A673 (cell line): ENCODE measurements at regions not wholly inside any gene's neighbourhood (a gene's known extent, or its start where the extent isn't known, plus 50 kb on each side); places are given as distances from the start of the nearest gene placed in this dataset.

Source experiments
- BruUV-seq: library from RNA; stranded (reverse); fragments of 400-500 nt; replicated peaks from 2 replicates; lab custom pipeline; 2021; lab: Mats Ljungman, UMichigan
- CTCF ChIA-PET: fragments of 300-600 bp; sonication (Branson Sonifier 250); formaldehyde crosslinking; loops from one replicate; lab custom pipeline; 2022; ENCODE audit warnings: antibody characterized with exemption; lab: Charles Lee
- POLR2A ChIA-PET: fragments of 300-600 bp; sonication (Branson Sonifier 250); formaldehyde crosslinking; loops from one replicate; lab custom pipeline; 2022; ENCODE audit warnings: antibody characterized with exemption; ENCODE audit not compliant: low non-redundant PET; lab: Charles Lee
- DNase-seq: peaks from one replicate; pipeline ENCODE4 v3.0.0-alpha.2; 2015; ENCODE audit warnings: low spot score
- H3K27ac ChIP-seq: fragments of 200-600 bp; sonication (generic); 2 replicates; pipeline ENCODE4 v1.5.1; 2016; ENCODE audit warnings: mixed run types, low read depth, mild to moderate bottlenecking, mixed read lengths, antibody characterized with exemption, low read length; ENCODE audit not compliant: poor library complexity, severe bottlenecking
- H3K27me3 ChIP-seq: fragments of 200-600 bp; sonication (generic); replicated peaks from 2 replicates; pipeline ENCODE4 v1.6.1; 2017; ENCODE audit warnings: mixed run types, low read depth, mild to moderate bottlenecking, mixed read lengths, antibody characterized with exemption, low read length; ENCODE audit not compliant: insufficient read depth, poor library complexity
- H3K36me3 ChIP-seq: fragments of 200-600 bp; sonication (generic); 2 replicates; pipeline ENCODE4 v1.6.1; 2016; ENCODE audit warnings: mixed run types, mild to moderate bottlenecking, mixed read lengths, antibody characterized with exemption, low read length; ENCODE audit not compliant: insufficient read depth, poor library complexity, severe bottlenecking
- H3K4me1 ChIP-seq: fragments of 200-600 bp; sonication (generic); 2 replicates; pipeline ENCODE4 v1.6.1; 2017; ENCODE audit warnings: mixed run types, mild to moderate bottlenecking, mixed read lengths, antibody characterized with exemption, low read length; ENCODE audit not compliant: insufficient read depth, poor library complexity, severe bottlenecking
- H3K4me3 ChIP-seq: fragments of 200-600 bp; sonication (generic); 2 replicates; pipeline ENCODE4 v1.5.1; 2016; ENCODE audit warnings: low read depth, mixed run types, mild to moderate bottlenecking, mixed read lengths, low read length; ENCODE audit not compliant: poor library complexity, severe bottlenecking
- H3K9me3 ChIP-seq: fragments of 200-600 bp; sonication (generic); 2 replicates; pipeline ENCODE4 v1.6.1; 2016; ENCODE audit warnings: mixed run types, low read depth, mild to moderate bottlenecking, mixed read lengths, antibody characterized with exemption, low read length; ENCODE audit not compliant: poor library complexity, severe bottlenecking
- EZH2 ChIP-seq: fragments of 200-600 bp; sonication (generic); IDR thresholded peaks from 2 replicates; pipeline ENCODE4 v1.6.1; 2017; ENCODE audit warnings: borderline replicate concordance, low read depth, mild to moderate bottlenecking, mixed read lengths, antibody characterized with exemption, low read length; ENCODE audit not compliant: poor library complexity, severe bottlenecking
- intact Hi-C: fragments of 100-400 bp; cut with micrococcal nuclease; formaldehyde crosslinking; loops from one replicate; pipeline ENCODE4 v1.10.0; 2022; ENCODE audit not compliant: unreplicated experiment
- TF ChIP-seq, protein P1 (sequence below): fragments of 300-800, 200-600 bp; sonication (generic); conservative IDR thresholded peaks from 2 replicates; pipeline ENCODE4 v1.5.1; 2017; ENCODE audit warnings: low read depth, mild to moderate bottlenecking, antibody characterized with exemption, low read length, moderate library complexity, mixed read lengths

DNA sequence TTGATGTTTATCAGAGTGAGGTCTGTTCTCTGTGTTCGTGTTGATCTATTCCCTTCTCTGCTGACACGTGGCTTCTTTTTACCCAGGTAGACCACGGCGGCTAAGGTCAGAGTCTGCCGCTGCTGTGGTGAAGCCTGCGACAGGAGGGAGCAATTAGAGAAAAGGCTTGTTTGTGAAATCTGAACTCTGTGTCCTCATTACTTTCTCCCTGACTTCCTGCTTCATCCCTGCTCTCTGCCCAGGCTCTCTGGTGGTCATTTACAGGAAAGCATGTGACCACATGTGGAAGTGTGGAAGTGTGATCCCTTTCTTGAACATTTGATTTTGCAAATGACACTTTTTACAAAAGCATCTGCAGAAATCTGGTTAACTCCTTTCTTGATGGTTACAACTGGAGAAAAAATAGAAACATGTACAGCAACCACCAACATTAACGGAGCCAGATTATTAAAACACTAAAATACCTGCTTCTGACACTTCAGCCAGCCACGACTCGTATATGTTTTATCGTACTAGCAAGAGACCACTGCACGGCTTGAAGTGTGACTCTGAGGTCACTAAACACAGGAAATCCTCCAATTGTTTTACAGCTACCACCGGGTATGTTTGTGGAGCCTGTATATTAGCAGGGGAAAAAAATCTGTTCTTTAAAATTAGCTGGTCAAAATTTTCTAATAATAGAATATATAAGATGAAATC, 388.6 kb upstream of the TMPO start:
- POLR2A ChIA-PET: no interaction called here
- TF ChIP-seq, protein P1, sequence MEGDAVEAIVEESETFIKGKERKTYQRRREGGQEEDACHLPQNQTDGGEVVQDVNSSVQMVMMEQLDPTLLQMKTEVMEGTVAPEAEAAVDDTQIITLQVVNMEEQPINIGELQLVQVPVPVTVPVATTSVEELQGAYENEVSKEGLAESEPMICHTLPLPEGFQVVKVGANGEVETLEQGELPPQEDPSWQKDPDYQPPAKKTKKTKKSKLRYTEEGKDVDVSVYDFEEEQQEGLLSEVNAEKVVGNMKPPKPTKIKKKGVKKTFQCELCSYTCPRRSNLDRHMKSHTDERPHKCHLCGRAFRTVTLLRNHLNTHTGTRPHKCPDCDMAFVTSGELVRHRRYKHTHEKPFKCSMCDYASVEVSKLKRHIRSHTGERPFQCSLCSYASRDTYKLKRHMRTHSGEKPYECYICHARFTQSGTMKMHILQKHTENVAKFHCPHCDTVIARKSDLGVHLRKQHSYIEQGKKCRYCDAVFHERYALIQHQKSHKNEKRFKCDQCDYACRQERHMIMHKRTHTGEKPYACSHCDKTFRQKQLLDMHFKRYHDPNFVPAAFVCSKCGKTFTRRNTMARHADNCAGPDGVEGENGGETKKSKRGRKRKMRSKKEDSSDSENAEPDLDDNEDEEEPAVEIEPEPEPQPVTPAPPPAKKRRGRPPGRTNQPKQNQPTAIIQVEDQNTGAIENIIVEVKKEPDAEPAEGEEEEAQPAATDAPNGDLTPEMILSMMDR: no peak
- no peak for TF ChIP-seq EZH2
- H3K4me1 ChIP-seq: no peaks in the 10 kb centered on the region
- CTCF ChIA-PET: no interaction called here
- intact Hi-C loops: no loop called here
- H3K9me3 ChIP-seq: no peaks in the 10 kb centered on the region
- H3K27ac ChIP-seq: no peak overlapping the region
- no TSS peak for BruUV-seq
- H3K4me3 ChIP-seq: no peak overlapping the region
- no peak for DNase-seq
- H3K27me3 ChIP-seq: peaks cover 5% of the 10 kb centered on the region
- no peaks in the 10 kb centered on the region for H3K36me3 ChIP-seq

DNA sequence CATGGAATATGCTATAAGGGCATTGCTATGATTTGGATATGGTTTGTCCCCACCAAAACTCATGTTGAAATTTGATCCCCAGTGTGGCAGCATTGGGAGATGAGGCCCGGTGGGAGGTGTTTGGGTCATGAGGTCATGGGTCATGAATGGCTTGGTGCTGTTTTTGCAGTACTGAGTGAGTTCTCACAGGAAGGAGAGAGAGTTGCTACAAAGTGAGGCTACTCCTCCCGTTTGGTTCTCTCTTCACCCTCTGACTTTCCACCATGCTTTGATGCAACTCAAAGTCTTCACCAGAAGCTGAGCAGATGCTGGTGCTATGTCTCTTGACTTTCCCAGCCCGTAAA, 388.1 kb upstream of the TMPO start:
- no peak for DNase-seq
- Histone ChIP-seq H3K27ac (no peak overlapping the region), H3K36me3 (no peaks in the 10 kb centered on the region), H3K4me3 (no peak overlapping the region), H3K9me3 (no peaks in the 10 kb centered on the region), H3K27me3 (peaks cover 5% of the 10 kb centered on the region), H3K4me1 (no peaks in the 10 kb centered on the region)
- CTCF ChIA-PET: no interaction called here
- no TSS peak for BruUV-seq
- TF ChIP-seq, protein P1: no peak
- no peak for TF ChIP-seq EZH2
- intact Hi-C loops: no loop called here
- POLR2A ChIA-PET: no interaction called here

DNA sequence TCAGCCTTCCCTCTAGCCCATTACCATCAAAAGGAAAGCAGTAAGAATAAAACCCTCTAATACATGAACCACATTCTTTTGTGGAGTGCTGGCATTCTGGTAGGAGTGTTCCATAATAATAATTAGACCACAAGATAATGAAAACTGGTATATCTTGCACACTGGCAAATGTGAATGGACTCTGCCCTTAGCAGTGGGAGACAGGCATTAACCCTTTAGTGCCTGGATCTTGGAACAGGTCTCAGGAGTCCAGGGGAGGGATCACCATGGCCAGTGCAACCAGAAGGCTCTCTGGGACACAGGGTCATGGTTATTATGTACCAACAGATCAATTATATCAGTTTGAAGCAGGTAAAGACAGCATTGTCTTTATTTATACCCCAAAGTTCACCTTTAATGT, 387.5 kb upstream of the TMPO start:
- intact Hi-C loops: no loop called here
- CTCF ChIA-PET: no interaction called here

More for the DNA sequence above, 387.5 kb upstream of the TMPO start:
- POLR2A ChIA-PET: no interaction called here
- no peak overlapping the region for H3K4me3 ChIP-seq
- no peaks in the 10 kb centered on the region for H3K9me3 ChIP-seq
- no peak for DNase-seq
- H3K27ac ChIP-seq: no peak overlapping the region
- H3K4me1 ChIP-seq: no peaks in the 10 kb centered on the region
- no peaks in the 10 kb centered on the region for H3K36me3 ChIP-seq
- TF ChIP-seq, protein P1: no peak
- TF ChIP-seq EZH2: no peak
- H3K27me3 ChIP-seq: peaks cover 5% of the 10 kb centered on the region
- no TSS peak for BruUV-seq
